ENCODE measurements at regions not wholly inside any gene's neighbourhood (a gene's known extent, or its start where the extent isn't known, plus 50 kb on each side); places are given as distances from the start of the nearest gene placed in this dataset.

DNA sequence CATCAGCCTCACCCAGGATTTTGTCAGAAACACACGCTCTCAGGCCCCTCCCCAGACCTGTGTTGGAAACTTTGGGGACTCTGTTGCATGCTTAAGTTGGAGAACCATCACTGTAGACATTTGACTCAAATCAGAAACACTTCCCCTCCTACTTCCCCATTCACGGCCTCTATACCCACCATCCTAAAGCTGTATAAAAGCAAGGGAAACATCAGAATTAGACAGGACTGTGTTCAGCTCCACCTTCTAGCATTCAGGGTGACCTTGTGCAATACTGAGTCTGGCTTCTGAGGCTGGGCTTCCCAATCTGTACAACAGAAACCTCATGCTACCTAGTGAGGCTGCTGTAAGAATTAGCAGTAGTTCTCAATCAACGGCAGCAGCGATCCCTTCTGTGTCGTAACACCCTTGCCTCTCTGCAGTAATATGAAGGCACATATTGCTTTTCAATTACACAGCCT lies 252.3 kb downstream of the LY86 start:
- TF ChIP-seq, protein P1, sequence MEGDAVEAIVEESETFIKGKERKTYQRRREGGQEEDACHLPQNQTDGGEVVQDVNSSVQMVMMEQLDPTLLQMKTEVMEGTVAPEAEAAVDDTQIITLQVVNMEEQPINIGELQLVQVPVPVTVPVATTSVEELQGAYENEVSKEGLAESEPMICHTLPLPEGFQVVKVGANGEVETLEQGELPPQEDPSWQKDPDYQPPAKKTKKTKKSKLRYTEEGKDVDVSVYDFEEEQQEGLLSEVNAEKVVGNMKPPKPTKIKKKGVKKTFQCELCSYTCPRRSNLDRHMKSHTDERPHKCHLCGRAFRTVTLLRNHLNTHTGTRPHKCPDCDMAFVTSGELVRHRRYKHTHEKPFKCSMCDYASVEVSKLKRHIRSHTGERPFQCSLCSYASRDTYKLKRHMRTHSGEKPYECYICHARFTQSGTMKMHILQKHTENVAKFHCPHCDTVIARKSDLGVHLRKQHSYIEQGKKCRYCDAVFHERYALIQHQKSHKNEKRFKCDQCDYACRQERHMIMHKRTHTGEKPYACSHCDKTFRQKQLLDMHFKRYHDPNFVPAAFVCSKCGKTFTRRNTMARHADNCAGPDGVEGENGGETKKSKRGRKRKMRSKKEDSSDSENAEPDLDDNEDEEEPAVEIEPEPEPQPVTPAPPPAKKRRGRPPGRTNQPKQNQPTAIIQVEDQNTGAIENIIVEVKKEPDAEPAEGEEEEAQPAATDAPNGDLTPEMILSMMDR (IDR thresholded peaks at IDR 0.05; ENCODE audit: low read depth, low read length, missing control alignments), result no peak
- no peak overlapping the region for H3K4me3 ChIP-seq (ENCODE audit: low read depth, low read length)
- H3K27me3 ChIP-seq (replicated peaks), result peaks cover 2% of the 10 kb centered on the region
- no peak overlapping the region for H3K27ac ChIP-seq
- no peak for DNase-seq
- in situ Hi-C loops (cut with HindIII; ENCODE audit: low pct_ligation_motif_present, low sequenced_read_pairs), result no loop called here
- H3K36me3 ChIP-seq (replicated peaks), result no peaks in the 10 kb centered on the region

DNA sequence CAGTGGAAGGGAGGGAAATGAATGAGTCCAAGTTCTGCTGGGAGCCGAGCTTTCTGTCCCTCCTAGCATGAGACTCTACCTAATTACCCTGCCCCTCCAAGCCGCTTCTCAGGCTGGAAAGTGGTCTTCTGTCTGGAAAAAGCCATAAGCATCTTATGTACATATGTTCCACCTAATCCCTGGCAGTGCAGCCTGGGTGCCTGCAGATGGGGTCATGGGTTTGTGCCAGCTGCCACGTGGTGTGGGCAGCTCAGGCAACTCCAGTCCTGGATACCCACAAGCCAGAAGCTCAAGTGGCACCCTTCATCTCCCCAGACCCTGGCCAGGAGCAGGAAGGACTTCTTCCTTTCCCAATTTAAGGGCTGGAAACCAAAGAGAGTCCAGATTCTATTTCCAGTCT lies 253.1 kb downstream of the LY86 start:
- in situ Hi-C loops (cut with HindIII; ENCODE audit: low pct_ligation_motif_present, low sequenced_read_pairs), result no loop called here
- Histone ChIP-seq H3K36me3 (replicated peaks) (no peaks in the 10 kb centered on the region), H3K27me3 (replicated peaks) (peaks cover 2% of the 10 kb centered on the region), H3K27ac (no peak overlapping the region), H3K4me3 (ENCODE audit: low read depth, low read length) (no peak overlapping the region)
- TF ChIP-seq, protein P1 (IDR thresholded peaks at IDR 0.05; ENCODE audit: low read depth, low read length, missing control alignments), result no peak
- DNase-seq, result no peak

DNA sequence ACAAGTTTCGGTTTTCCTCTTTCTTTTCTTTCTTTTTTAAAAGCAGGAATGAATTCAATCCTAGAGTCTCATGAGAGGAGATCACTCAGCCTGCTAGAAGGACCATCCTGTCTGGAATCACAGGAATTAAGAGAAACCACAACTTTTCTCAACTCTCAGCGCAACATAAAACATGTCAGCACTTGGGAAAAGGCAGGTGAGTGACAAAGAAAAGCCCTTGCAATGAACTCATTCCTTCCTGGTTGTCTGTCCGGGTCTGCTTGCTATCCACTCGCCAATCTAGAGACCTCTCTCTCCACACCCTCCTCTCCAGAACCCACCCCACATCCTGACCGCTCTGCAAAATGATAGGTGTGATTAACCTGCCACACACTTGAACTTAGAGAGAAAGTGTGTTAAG lies 253.8 kb downstream of the LY86 start:
- H3K27ac ChIP-seq, result no peak overlapping the region

DNA sequence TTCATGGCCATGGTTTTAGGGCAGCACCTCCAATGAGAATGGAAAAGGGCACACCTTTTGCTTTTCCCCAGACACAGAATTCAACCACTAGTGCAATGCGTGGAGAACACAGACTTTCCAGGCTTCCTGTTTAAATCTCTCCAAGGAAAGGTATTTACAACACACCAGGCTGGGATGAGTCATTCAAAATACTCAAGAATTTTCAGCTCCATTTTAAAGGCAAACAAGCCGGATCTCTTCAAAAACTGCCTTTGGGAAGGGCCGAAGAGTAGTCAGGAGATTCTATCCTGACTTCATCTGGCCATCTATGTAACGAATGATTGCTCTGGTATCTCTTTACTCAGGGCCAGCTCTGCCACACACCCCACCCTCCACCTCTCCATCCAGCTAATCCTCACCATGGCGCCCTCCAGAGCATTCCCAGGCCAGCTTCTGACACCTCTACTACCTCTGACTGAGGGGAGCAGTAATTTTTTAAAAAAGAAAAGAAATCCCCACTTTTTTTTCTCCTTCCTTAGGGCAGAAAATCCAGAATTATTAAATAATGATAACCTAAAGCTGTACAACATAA lies 254.6 kb downstream of the LY86 start:
- in situ Hi-C loops (cut with HindIII; ENCODE audit: low pct_ligation_motif_present, low sequenced_read_pairs), result no loop called here
- no peaks in the 10 kb centered on the region for H3K36me3 ChIP-seq (replicated peaks)

More for the DNA sequence above, 253.8 kb downstream of the LY86 start:
- no peaks in the 10 kb centered on the region for H3K36me3 ChIP-seq (replicated peaks)
- TF ChIP-seq, protein P1 (IDR thresholded peaks at IDR 0.05; ENCODE audit: low read depth, low read length, missing control alignments), result no peak
- in situ Hi-C loops (cut with HindIII; ENCODE audit: low pct_ligation_motif_present, low sequenced_read_pairs), result no loop called here
- H3K4me3 ChIP-seq (ENCODE audit: low read depth, low read length), result no peak overlapping the region
- peaks cover 2% of the 10 kb centered on the region for H3K27me3 ChIP-seq (replicated peaks)
- DNase-seq, result no peak

DNA sequence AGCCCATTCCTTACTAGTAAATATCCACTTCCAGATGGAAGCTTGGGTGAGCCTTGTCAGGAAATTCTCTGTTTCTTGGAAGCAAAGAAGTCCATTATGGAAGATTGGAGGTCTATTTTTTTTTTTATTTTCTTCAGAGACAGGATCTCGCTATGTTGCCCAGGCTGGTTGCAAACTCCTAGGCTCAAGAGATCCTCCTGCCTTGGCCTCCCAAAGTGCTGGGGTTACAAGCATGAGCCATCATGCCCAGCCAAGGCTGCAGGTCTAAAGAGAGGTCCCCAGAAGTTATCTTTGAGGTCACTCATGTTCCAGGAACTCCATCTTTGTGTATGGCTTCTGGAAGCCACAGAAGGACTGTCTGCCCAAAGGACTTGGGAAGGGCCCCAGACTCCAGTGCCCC lies 255.3 kb downstream of the LY86 start:
- DNase-seq, result no peak
- H3K27me3 ChIP-seq (replicated peaks), result peaks cover 2% of the 10 kb centered on the region
- no peaks in the 10 kb centered on the region for H3K36me3 ChIP-seq (replicated peaks)
- no peak overlapping the region for H3K27ac ChIP-seq
- no peak overlapping the region for H3K4me3 ChIP-seq (ENCODE audit: low read depth, low read length)
- in situ Hi-C loops (cut with HindIII; ENCODE audit: low pct_ligation_motif_present, low sequenced_read_pairs), result no loop called here
- TF ChIP-seq, protein P1 (IDR thresholded peaks at IDR 0.05; ENCODE audit: low read depth, low read length, missing control alignments), result no peak

More for the DNA sequence above, 254.6 kb downstream of the LY86 start:
- Histone ChIP-seq H3K27ac (no peak overlapping the region), H3K27me3 (replicated peaks) (peaks cover 2% of the 10 kb centered on the region), H3K4me3 (ENCODE audit: low read depth, low read length) (no peak overlapping the region)
- no peak for DNase-seq
- TF ChIP-seq, protein P1 (IDR thresholded peaks at IDR 0.05; ENCODE audit: low read depth, low read length, missing control alignments), result no peak

DNA sequence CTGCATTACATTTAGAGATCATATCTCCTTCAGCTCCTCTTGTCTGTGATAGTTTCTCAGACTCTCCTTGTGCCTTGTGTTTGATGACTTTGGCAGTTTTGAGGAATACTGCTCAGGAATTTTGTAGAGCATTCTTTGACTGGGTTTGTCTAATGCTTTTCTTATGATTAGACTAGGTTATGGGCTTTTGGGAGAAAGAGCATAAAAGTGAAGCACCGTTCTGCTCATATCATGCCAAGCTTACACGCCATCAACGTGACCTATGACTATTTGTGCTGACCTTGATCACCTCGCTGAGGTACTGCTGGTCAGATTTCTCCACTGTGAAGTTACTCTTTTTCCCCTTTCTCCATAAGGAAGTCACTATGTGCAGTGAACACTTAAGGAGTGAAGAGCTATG lies 256.0 kb downstream of the LY86 start:
- Histone ChIP-seq H3K36me3 (replicated peaks) (no peaks in the 10 kb centered on the region), H3K27ac (no peak overlapping the region), H3K27me3 (replicated peaks) (peaks cover 2% of the 10 kb centered on the region), H3K4me3 (ENCODE audit: low read depth, low read length) (no peak overlapping the region)
- in situ Hi-C loops (cut with HindIII; ENCODE audit: low pct_ligation_motif_present, low sequenced_read_pairs), result no loop called here
- DNase-seq, result no peak
- TF ChIP-seq, protein P1 (IDR thresholded peaks at IDR 0.05; ENCODE audit: low read depth, low read length, missing control alignments), result no peak

Measured in brain microvascular endothelial cell (primary cell).